ENCODE measurements at regions not wholly inside any gene's neighbourhood (a gene's known extent, or its start where the extent isn't known, plus 50 kb on each side); places are given as distances from the start of the nearest gene placed in this dataset.

- TF ChIP-seq CTCF (IDR thresholded peaks at IDR 0.05; ENCODE audit: borderline replicate concordance, extremely low read depth, low read length, poor library complexity, severe bottlenecking) = no peak
- no peak for TF ChIP-seq EZH2 (IDR thresholded peaks at IDR 0.05; ENCODE audit: borderline replicate concordance, low read depth, low read length, severe bottlenecking)
Measured at GRCh38 chr18:77342736-77343135, 93.1 kb downstream of the GALR1 start.

Data from DND-41 (cell line).